ENCODE measurements at regions not wholly inside any gene's neighbourhood (a gene's known extent, or its start where the extent isn't known, plus 50 kb on each side); places are given as distances from the start of the nearest gene placed in this dataset.

DNA sequence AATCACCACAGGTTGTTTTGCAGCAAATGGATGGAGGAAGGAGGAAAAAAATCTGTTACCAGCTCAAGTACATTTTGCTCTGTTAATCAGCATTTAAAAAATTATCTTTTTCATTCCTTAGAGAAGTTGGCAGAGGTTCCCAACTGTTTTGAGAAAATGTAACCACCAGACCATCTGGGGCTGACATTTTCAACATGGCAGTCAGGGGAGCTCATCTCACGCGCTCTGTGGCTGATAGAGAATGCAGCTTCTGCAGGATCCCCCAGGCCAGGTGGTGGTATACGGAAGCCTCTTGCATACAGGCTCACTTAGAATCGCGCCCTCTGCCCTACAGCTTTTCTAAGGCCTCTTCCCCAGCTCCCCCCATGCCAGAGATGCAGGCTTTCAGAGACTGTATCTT lies 68.0 kb upstream of the OPCML start:
- TF ChIP-seq PAF1 (CRISPR knock-in tag; IDR thresholded peaks at IDR 0.05), result no peak
- no peak for TF ChIP-seq ETV5 (CRISPR knock-in tag; IDR thresholded peaks at IDR 0.05; ENCODE audit: borderline replicate concordance)
- no peak for TF ChIP-seq CBX2 (IDR thresholded peaks at IDR 0.05; ENCODE audit: low read depth, low read length)
- TF ChIP-seq CBX2 (CRISPR knock-in tag; IDR thresholded peaks at IDR 0.05; ENCODE audit: low read depth), result no peak
- no peak for TF ChIP-seq RFX1 (IDR thresholded peaks at IDR 0.05)
- no peak for TF ChIP-seq HMGA1 (CRISPR knock-in tag; conservative IDR thresholded peaks at IDR 0.05)
- TF ChIP-seq, protein P1, sequence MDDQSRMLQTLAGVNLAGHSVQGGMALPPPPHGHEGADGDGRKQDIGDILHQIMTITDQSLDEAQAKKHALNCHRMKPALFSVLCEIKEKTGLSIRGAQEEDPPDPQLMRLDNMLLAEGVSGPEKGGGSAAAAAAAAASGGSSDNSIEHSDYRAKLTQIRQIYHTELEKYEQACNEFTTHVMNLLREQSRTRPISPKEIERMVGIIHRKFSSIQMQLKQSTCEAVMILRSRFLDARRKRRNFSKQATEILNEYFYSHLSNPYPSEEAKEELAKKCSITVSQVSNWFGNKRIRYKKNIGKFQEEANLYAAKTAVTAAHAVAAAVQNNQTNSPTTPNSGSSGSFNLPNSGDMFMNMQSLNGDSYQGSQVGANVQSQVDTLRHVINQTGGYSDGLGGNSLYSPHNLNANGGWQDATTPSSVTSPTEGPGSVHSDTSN (CRISPR knock-in tag; IDR thresholded peaks at IDR 0.05; ENCODE audit: borderline replicate concordance), result no peak
- TF ChIP-seq, protein P2, sequence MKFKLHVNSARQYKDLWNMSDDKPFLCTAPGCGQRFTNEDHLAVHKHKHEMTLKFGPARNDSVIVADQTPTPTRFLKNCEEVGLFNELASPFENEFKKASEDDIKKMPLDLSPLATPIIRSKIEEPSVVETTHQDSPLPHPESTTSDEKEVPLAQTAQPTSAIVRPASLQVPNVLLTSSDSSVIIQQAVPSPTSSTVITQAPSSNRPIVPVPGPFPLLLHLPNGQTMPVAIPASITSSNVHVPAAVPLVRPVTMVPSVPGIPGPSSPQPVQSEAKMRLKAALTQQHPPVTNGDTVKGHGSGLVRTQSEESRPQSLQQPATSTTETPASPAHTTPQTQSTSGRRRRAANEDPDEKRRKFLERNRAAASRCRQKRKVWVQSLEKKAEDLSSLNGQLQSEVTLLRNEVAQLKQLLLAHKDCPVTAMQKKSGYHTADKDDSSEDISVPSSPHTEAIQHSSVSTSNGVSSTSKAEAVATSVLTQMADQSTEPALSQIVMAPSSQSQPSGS (CRISPR knock-in tag; IDR thresholded peaks at IDR 0.05), result no peak
- TF ChIP-seq, protein P3, sequence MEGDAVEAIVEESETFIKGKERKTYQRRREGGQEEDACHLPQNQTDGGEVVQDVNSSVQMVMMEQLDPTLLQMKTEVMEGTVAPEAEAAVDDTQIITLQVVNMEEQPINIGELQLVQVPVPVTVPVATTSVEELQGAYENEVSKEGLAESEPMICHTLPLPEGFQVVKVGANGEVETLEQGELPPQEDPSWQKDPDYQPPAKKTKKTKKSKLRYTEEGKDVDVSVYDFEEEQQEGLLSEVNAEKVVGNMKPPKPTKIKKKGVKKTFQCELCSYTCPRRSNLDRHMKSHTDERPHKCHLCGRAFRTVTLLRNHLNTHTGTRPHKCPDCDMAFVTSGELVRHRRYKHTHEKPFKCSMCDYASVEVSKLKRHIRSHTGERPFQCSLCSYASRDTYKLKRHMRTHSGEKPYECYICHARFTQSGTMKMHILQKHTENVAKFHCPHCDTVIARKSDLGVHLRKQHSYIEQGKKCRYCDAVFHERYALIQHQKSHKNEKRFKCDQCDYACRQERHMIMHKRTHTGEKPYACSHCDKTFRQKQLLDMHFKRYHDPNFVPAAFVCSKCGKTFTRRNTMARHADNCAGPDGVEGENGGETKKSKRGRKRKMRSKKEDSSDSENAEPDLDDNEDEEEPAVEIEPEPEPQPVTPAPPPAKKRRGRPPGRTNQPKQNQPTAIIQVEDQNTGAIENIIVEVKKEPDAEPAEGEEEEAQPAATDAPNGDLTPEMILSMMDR (CRISPR knock-in tag; IDR thresholded peaks at IDR 0.05), result no peak
- TF ChIP-seq ZFP1 (CRISPR knock-in tag; IDR thresholded peaks at IDR 0.05), result no peak
- TF ChIP-seq CHD2 (IDR thresholded peaks at IDR 0.05; ENCODE audit: low read depth, low read length), result no peak
- TF ChIP-seq ZFX (CRISPR knock-in tag; IDR thresholded peaks at IDR 0.05; ENCODE audit: low read depth), result no peak
